Activated naive CD4-positive, alpha-beta T cell treated with anti-CD3 and anti-CD28 coated beads for 36 hours (primary cell): ENCODE measurements at regions not wholly inside any gene's neighbourhood (a gene's known extent, or its start where the extent isn't known, plus 50 kb on each side); places are given as distances from the start of the nearest gene placed in this dataset.

Experiments used
- CTCF ChIA-PET: fragments of 350-600 bp; sonication (Branson Sonifier 250); formaldehyde crosslinking; loops from one replicate; lab custom pipeline; 2021; ENCODE audit warnings: antibody characterized with exemption; lab: Charles Lee
- DNase-seq: peaks from one replicate; pipeline ENCODE4 v3.0.0-alpha.2; 2020
- H3K27ac Mint-ChIP-seq: one replicate; pipeline ENCODE4 v1.8.0; 2021; ENCODE audit warnings: mild to moderate bottlenecking, mixed read lengths
- H3K27me3 Mint-ChIP-seq: one replicate; pipeline ENCODE4 v1.8.0; 2021; ENCODE audit warnings: low read depth, mixed read lengths
- H3K36me3 Mint-ChIP-seq: one replicate; pipeline ENCODE4 v1.8.0; 2021; ENCODE audit warnings: low read depth, mixed read lengths
- H3K4me1 Mint-ChIP-seq: one replicate; pipeline ENCODE4 v1.8.0; 2021; ENCODE audit warnings: low read depth, mixed read lengths
- H3K4me3 Mint-ChIP-seq: one replicate; pipeline ENCODE4 v1.8.0; 2021; ENCODE audit warnings: mild to moderate bottlenecking, moderate library complexity, mixed read lengths
- H3K9me3 Mint-ChIP-seq: one replicate; pipeline ENCODE4 v1.8.0; 2021; ENCODE audit warnings: mixed read lengths
- intact Hi-C: fragments of 100-400 bp; cut with micrococcal nuclease; formaldehyde crosslinking; loops from one replicate; pipeline ENCODE4 v1.15.1; 2023

DNA sequence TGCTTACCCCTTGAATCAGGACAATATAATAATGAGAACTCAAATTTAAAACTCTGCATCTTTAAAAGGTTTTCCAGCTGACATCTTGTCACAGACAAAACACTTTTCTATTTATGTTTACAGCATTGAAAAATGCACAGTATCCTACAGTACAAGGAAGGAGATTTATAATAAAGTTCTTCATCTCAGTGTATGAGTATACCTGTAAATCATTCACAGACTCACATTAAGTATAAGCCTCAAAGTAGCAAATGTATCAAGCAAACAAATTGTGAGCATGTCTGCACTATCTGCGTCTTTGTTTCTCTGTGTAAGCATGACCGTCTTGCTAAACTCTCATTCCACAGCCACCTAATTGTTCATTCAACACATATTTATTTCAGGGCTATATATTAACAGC is 52.8 kb downstream of the PPP1R2C start:
- CTCF ChIA-PET: no interaction called here
- no peaks in the 10 kb centered on the region for H3K4me1 Mint-ChIP-seq
- H3K9me3 Mint-ChIP-seq: no peaks in the 10 kb centered on the region
- H3K27ac Mint-ChIP-seq: no peak overlapping the region
- no peak overlapping the region for H3K4me3 Mint-ChIP-seq
- no peaks in the 10 kb centered on the region for H3K36me3 Mint-ChIP-seq
- DNase-seq: no peak
- H3K27me3 Mint-ChIP-seq: no peaks in the 10 kb centered on the region
- intact Hi-C loops: no loop called here

DNA sequence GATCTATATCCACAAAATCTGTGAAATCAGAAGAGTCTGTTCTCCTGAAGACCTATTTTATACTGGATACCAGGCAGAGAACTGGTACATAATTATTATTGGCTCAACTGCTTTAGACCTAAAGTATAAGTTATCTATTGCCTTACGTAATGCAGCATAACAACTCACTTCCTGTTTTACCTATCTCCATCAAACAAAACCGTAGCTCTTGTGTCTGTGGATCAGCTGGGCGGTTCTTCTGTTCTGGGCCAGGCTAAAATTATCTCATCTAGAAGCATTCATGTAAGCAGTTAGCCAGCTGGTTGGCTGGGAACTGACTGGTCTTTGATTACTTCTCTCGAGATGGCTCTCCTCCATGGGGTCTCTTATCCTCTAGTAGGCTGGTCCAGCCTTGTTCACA is 57.8 kb downstream of the PPP1R2C start:
- Mint-ChIP-seq H3K4me3 (no peak overlapping the region), H3K27ac (no peak overlapping the region), H3K9me3 (no peaks in the 10 kb centered on the region), H3K27me3 (no peaks in the 10 kb centered on the region), H3K36me3 (no peaks in the 10 kb centered on the region), H3K4me1 (peaks cover 5% of the 10 kb centered on the region)
- no peak for DNase-seq
- intact Hi-C loops: no loop called here
- CTCF ChIA-PET: no interaction called here

DNA sequence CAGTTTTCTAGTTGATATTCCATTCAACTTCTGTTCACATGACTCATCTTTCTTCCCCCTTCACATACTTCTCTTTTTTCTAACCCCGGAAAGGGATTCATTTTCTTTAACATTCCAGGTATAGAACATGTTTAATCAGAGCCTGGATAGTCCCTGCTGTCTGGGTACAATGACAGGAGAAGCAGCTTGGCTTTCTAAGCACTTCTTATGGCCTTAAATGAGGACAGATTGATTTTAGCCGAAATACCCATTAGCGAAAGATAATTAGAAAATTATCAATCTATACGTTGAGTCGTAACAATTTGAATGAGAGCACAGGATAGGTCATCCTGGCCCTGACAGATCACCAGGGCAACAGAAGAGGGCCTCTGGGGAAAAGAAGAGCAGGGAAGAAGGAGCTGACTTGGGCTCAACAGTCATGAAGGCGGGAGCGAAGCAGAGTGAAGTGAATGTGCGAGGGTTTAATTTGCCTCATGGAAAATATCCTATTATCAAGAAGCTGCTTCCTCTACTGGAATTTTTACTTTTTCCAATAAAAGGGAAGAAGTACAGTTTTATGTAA is 62.2 kb downstream of the PPP1R2C start:
- peaks cover 6% of the 10 kb centered on the region for H3K4me1 Mint-ChIP-seq
- DNase-seq: no peak
- intact Hi-C loops: no loop called here
- H3K36me3 Mint-ChIP-seq: no peaks in the 10 kb centered on the region
- H3K4me3 Mint-ChIP-seq: no peak overlapping the region
- CTCF ChIA-PET: interaction anchor here (0.5 to 0.8 kb wide), 3 partner anchors 11 to 100 kb away, joined by 3 to 4 read pairs (median 3); no protein-coding TSS in a partner anchor
- no peaks in the 10 kb centered on the region for H3K27me3 Mint-ChIP-seq
- no peak overlapping the region for H3K27ac Mint-ChIP-seq
- no peaks in the 10 kb centered on the region for H3K9me3 Mint-ChIP-seq

DNA sequence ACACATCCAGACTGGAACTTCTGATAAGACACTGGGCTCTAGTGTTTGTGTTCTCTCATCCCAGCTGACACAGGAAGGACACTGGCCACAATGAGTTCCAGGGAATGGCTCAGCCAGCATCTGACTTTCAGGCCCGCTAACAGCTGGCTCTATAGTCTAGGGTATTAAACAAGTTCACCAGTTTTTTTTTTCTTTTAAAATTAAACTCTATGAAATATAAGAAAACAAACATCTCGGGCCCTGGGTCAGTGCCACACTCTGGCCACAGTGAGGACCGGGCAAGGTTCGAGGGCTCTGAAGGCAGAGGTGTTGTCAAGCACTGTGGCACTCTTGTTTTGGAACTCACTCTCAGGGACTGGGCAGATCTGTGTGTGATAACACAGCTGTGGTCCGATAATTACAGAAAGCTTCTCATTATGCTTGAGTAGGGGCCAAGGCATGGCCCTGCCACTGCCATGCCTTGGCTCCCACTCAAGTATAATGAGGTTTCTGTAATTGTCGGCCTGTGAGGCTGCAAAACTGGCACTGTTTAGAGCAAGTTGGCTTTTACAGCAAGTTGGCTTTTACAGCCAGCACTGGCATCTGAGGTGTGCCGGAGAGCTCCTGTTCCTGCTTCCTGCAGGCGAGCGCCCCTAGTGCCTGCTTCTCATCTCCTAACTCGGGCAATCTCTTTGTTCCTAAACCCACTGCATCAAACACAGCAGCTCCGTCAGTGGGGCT is 62.8 kb downstream of the PPP1R2C start:
- intact Hi-C loops: no loop called here
- no peaks in the 10 kb centered on the region for H3K27me3 Mint-ChIP-seq
- no peak overlapping the region for H3K4me3 Mint-ChIP-seq
- H3K36me3 Mint-ChIP-seq: no peaks in the 10 kb centered on the region
- H3K27ac Mint-ChIP-seq: no peak overlapping the region
- peaks cover 6% of the 10 kb centered on the region for H3K4me1 Mint-ChIP-seq
- CTCF ChIA-PET: interaction anchor here (0.5 to 1.1 kb wide), 4 partner anchors 12 to 916 kb away, joined by 3 to 4 read pairs (median 4); no protein-coding TSS in a partner anchor
- peak; percentile 63 for DNase-seq
- no peaks in the 10 kb centered on the region for H3K9me3 Mint-ChIP-seq

DNA sequence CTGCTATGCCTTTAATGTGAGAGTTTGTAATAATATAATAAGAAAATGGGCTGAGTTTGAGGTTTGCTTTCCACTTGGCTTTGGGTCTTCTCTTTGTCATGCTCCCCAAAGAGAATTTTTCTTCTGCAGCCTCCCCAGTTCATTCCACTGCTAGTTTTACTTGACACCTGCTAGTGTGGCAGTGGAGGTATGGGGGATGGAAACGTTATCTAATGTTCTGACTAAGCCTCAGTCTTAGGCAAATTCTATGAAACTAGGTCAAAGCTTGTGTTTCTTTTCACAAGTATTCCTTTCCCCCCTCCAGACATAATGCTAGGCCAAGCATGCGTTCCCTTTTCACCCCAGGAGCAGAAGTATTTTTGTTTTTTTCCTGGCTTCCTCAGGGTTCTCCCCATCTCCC is 67.5 kb downstream of the PPP1R2C start:
- Mint-ChIP-seq H3K27me3 (no peaks in the 10 kb centered on the region), H3K27ac (no peak overlapping the region), H3K36me3 (no peaks in the 10 kb centered on the region), H3K4me1 (peaks cover 3% of the 10 kb centered on the region), H3K4me3 (no peak overlapping the region), H3K9me3 (no peaks in the 10 kb centered on the region)
- CTCF ChIA-PET: no interaction called here
- intact Hi-C loops: no loop called here
- no peak for DNase-seq

DNA sequence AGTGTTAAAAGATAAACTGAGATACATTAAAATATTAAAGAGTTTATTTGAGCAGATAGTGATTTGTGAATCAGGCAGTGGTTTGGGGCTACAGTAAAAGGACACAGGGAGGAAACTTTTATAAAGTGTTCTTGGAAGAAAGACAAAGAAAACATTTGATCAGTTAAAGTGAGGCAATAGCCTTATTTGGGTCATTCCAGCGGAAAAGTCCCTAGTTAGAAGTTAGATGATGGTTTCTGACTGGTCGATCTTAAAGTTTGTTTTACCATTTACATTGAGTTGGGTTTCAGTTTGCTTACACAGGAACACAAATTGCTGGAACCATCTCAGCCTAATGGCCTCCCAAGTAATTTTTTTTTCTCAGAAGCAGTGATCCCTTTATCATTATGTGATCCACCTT is 69.7 kb downstream of the PPP1R2C start:
- peaks cover 9% of the 10 kb centered on the region for H3K4me1 Mint-ChIP-seq
- H3K27ac Mint-ChIP-seq: no peak overlapping the region
- no peaks in the 10 kb centered on the region for H3K27me3 Mint-ChIP-seq
- intact Hi-C loops: no loop called here
- H3K9me3 Mint-ChIP-seq: no peaks in the 10 kb centered on the region
- H3K4me3 Mint-ChIP-seq: no peak overlapping the region
- no peak for DNase-seq
- CTCF ChIA-PET: no interaction called here
- no peaks in the 10 kb centered on the region for H3K36me3 Mint-ChIP-seq

DNA sequence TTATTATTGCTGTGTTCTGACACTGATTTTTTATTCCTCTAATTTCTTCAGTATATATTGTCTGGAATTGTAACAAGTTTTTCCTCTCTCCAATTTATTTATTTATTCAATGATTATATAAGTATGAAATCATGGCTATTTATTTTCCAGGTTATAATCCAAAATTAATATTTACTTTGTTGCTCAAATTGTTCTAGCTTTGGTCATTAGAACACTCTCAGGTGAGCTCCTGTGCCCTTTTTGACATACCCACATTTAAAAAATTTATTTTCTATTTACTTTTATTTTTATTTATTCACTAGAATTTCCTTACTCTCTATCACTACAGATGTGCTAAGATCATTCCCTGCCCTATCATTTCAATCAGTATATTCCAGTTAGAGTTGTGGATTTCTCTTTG is 70.2 kb downstream of the PPP1R2C start:
- Mint-ChIP-seq H3K27ac (no peak overlapping the region), H3K27me3 (no peaks in the 10 kb centered on the region), H3K4me1 (peaks cover 9% of the 10 kb centered on the region), H3K36me3 (no peaks in the 10 kb centered on the region), H3K4me3 (no peak overlapping the region), H3K9me3 (no peaks in the 10 kb centered on the region)
- DNase-seq: no peak
- CTCF ChIA-PET: no interaction called here
- intact Hi-C loops: no loop called here

DNA sequence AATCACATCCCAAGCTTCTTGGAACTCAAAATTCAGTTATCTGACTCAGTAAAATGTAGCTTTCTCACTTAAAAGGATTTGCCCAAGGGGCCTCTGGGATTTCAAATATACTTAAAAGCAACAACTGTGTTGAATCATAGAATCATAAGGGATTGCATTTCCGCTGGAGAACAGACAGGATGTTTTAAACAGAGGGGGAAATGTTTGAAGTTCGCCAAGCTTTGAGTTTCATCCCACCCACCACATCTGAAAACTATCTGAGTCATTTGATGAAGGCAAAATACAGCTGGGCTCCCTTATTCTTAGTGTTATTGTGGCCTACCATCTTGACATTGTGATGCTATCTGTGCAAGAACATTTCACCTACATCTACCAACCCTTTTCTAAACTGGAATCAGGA is 73.5 kb downstream of the PPP1R2C start:
- no peaks in the 10 kb centered on the region for H3K27me3 Mint-ChIP-seq
- no peaks in the 10 kb centered on the region for H3K9me3 Mint-ChIP-seq
- peak; percentile 6 for DNase-seq
- H3K27ac Mint-ChIP-seq: no peak overlapping the region
- H3K36me3 Mint-ChIP-seq: no peaks in the 10 kb centered on the region
- H3K4me3 Mint-ChIP-seq: no peak overlapping the region
- CTCF ChIA-PET: no interaction called here
- intact Hi-C loops: no loop called here
- H3K4me1 Mint-ChIP-seq: peaks cover 9% of the 10 kb centered on the region

DNA sequence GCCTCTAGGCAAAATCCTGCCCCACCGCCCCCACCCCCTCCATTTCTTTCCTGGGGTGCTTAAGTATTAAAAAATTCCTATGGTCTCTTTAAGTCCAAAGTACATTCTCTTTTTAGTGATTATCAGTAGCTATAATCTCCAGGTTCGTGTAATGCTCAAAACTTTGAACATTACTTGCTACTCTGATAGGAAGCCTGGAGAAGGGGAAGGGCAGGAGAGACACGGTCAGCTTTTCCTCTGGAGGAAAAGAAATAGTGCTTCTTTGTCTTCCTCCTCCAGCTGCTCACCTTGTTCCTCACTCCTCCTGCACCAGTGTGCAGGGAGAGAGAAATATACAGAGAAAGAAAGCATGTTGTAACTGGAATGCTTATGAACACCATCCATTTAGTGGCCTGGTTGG is 80.4 kb downstream of the PPP1R2C start:
- Mint-ChIP-seq H3K4me1 (peaks cover 7% of the 10 kb centered on the region), H3K9me3 (no peaks in the 10 kb centered on the region), H3K27ac (no peak overlapping the region), H3K27me3 (no peaks in the 10 kb centered on the region), H3K36me3 (peaks cover 1% of the 10 kb centered on the region), H3K4me3 (no peak overlapping the region)
- DNase-seq: no peak
- CTCF ChIA-PET: no interaction called here
- intact Hi-C loops: loop anchor here (10.0 kb wide), 1 partner anchor 857 kb away; no protein-coding TSS in a partner anchor

DNA sequence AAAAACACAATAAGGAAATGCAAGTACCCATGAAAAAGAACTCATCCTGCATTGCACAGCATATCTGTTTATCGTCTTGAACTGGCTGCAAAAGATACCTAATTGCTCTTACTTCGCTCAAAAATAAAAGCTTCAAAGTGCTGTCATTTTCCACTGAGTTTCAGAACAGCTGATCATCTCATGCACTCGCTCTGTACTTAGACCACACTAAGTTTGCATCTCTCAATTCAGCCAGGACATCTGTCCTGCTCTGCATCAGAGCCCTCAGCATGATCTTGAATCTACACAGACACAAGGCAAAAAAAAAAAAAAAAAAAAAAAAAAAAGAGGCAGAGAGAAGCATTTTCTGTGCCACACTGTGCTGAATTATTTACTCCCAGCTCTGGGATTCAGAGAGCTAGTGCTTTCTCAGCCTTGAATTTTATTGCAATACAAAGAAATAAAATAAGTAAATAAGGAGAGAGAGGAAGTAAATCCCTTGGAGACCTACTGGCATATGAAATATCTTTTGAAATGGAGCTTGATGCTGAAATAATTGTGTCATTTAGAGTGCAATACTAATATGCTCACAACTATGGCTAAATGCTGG is 81.3 kb downstream of the PPP1R2C start:
- peaks cover 7% of the 10 kb centered on the region for H3K4me1 Mint-ChIP-seq
- CTCF ChIA-PET: no interaction called here
- no peaks in the 10 kb centered on the region for H3K9me3 Mint-ChIP-seq
- H3K36me3 Mint-ChIP-seq: peaks cover 1% of the 10 kb centered on the region
- no peaks in the 10 kb centered on the region for H3K27me3 Mint-ChIP-seq
- intact Hi-C loops: loop anchor here (10.0 kb wide), 1 partner anchor 858 kb away; no protein-coding TSS in a partner anchor
- H3K27ac Mint-ChIP-seq: no peak overlapping the region
- no peak for DNase-seq
- no peak overlapping the region for H3K4me3 Mint-ChIP-seq

DNA sequence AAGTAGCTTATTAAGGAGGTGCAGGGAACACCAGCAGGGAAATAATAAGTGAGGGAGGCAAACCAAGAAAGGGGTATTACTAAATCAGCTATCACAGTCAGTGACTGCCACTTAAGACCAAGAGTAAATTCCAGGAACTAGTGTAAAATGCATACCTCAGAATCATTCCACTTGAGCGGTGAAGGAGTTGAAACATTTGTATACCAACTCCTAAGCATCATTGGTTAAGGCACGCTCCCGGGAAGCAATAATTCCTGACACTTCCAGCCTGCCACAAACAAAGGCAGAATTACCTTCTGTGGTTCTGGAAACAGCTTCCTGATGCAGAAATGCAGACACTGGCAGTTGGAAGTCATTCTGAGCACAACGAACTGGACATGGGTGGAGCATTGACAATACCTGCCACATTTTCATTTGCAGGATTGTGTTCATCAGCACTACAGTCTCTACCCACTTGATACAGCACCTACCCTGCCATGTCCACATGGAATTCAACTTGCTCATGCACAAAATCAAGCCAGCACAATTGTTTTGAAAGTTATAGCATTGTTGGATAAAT is 82.1 kb downstream of the PPP1R2C start:
- intact Hi-C loops: loop anchor here (10.0 kb wide), 1 partner anchor 859 kb away; no protein-coding TSS in a partner anchor
- CTCF ChIA-PET: no interaction called here
- Mint-ChIP-seq H3K27me3 (no peaks in the 10 kb centered on the region), H3K4me3 (no peak overlapping the region), H3K9me3 (no peaks in the 10 kb centered on the region), H3K36me3 (peaks cover 1% of the 10 kb centered on the region), H3K27ac (no peak overlapping the region), H3K4me1 (peaks cover 7% of the 10 kb centered on the region)
- DNase-seq: no peak

DNA sequence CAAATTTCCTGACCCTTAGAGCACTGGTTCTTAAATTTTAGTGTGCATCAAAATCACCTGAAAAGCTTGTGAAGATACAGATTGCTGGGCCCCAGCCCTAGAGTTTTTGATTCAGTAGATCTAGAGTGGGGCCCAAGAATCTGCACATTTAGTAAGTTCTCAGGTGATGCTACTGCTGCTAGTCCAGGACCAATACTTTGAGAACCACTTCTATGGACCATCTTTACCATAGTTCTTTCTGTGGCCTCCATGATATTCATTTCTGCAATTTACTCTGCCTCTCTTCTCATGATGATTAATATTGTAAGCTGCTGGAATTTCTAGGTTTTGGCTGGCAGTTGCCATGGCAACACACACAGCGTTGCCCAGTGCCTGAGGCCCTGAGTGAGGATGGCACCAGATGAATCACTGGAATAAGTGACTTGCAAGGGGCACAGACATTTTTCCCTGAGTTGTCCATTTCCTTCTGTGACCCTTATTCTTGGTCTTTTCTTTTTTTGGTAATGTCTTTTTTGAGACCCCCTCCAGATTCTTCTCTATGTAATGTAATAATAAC is 83.6 kb downstream of the PPP1R2C start:
- Mint-ChIP-seq H3K4me1 (peaks cover 7% of the 10 kb centered on the region), H3K27me3 (no peaks in the 10 kb centered on the region), H3K4me3 (no peak overlapping the region), H3K36me3 (peaks cover 1% of the 10 kb centered on the region), H3K9me3 (no peaks in the 10 kb centered on the region), H3K27ac (no peak overlapping the region)
- intact Hi-C loops: loop anchor here (10.0 kb wide), 1 partner anchor 860 kb away; no protein-coding TSS in a partner anchor
- CTCF ChIA-PET: no interaction called here
- peak; percentile 6 for DNase-seq
